HG03558 (cell line): ENCODE measurements at regions not wholly inside any gene's neighbourhood (a gene's known extent, or its start where the extent isn't known, plus 50 kb on each side); places are given as distances from the start of the nearest gene placed in this dataset.

ENCODE experiments used
- ATAC-seq: cut with Tn5 transposase; IDR thresholded peaks from one replicate; pipeline ENCODE4 v1.9.1; 2021; ENCODE audit warnings: moderate number of reproducible peaks; ENCODE audit not compliant: unreplicated experiment; ENCODE audit errors: extremely low read depth

GRCh38 chr10:125227546-125227945, 67.2 kb upstream of the CTBP2 start:
- no peak for ATAC-seq

GRCh38 chr10:125226823-125227222, 66.5 kb upstream of the CTBP2 start:
- no peak for ATAC-seq

GRCh38 chr10:125226005-125226404, 65.6 kb upstream of the CTBP2 start:
- ATAC-seq = no peak

- ATAC-seq = no peak
Observed at GRCh38 chr10:125225051-125225450, 64.7 kb upstream of the CTBP2 start.

GRCh38 chr10:125222515-125223308, 62.3 kb upstream of the CTBP2 start:
- ATAC-seq = no peak

- no peak for ATAC-seq
Observed at GRCh38 chr10:125221716-125222115, 61.4 kb upstream of the CTBP2 start.

GRCh38 chr10:125219776-125220175, 59.4 kb upstream of the CTBP2 start:
- ATAC-seq = no peak

GRCh38 chr10:125218967-125219366, 58.6 kb upstream of the CTBP2 start:
- no peak for ATAC-seq

GRCh38 chr10:125217990-125218675, 57.8 kb upstream of the CTBP2 start:
- no peak for ATAC-seq

GRCh38 chr10:125216861-125217260, 56.5 kb upstream of the CTBP2 start:
- no peak for ATAC-seq

- ATAC-seq = no peak
Observed at GRCh38 chr10:125216309-125216708, 55.9 kb upstream of the CTBP2 start.

- no peak for ATAC-seq
Observed at GRCh38 chr10:125214283-125214570, 53.9 kb upstream of the CTBP2 start.

GRCh38 chr10:125213541-125214282, 53.3 kb upstream of the CTBP2 start:
- no peak for ATAC-seq

- ATAC-seq = no peak
Observed at GRCh38 chr10:125212150-125212809, 51.9 kb upstream of the CTBP2 start.
